OCI-LY3 (cell line): ENCODE measurements at regions not wholly inside any gene's neighbourhood (a gene's known extent, or its start where the extent isn't known, plus 50 kb on each side); places are given as distances from the start of the nearest gene placed in this dataset.

Experiments used
- CTCF ChIP-seq: fragments of 200-600, 300-600 bp; sonication (generic); IDR thresholded peaks from 2 replicates; pipeline ENCODE4 v1.5.1; 2014; ENCODE audit warnings: antibody characterized with exemption, low read length, low read depth
- EZH2phosphoT487 ChIP-seq: fragments of 200-600 bp; shearing (Covaris generic); IDR thresholded peaks from 2 replicates; pipeline ENCODE4 v1.6.1; 2018; ENCODE audit warnings: antibody characterized with exemption, mixed run types, low read depth

- no peak for TF ChIP-seq EZH2phosphoT487
- no peak for TF ChIP-seq CTCF
These were observed 271.1 kb downstream of the KCNRG start for GRCh38 chr13:50286324-50286723.
